ENCODE measurements at regions not wholly inside any gene's neighbourhood (a gene's known extent, or its start where the extent isn't known, plus 50 kb on each side); places are given as distances from the start of the nearest gene placed in this dataset.
"Not testable (repeated sequence)": the region's sequence is repeated elsewhere in the genome, so short reads cannot be mapped to it uniquely, and the experiment has no call there.

- Mint-ChIP-seq H3K9me3 (no peaks in the 10 kb centered on the region), H3K4me1 (ENCODE audit: low read depth) (no peaks in the 10 kb centered on the region), H3K4me3 (no peak overlapping the region), H3K36me3 (ENCODE audit: low read depth) (no peaks in the 10 kb centered on the region), H3K27ac (no peak overlapping the region), H3K27me3 (ENCODE audit: low read depth) (no peaks in the 10 kb centered on the region)
- no peak for DNase-seq (ENCODE audit: low spot score)
Observed at GRCh38 chr2:180553094-180553715, 427.2 kb upstream of the UBE2E3 start.

- Mint-ChIP-seq H3K27me3 (ENCODE audit: low read depth) (no peaks in the 10 kb centered on the region), H3K4me1 (ENCODE audit: low read depth) (no peaks in the 10 kb centered on the region), H3K27ac (no peak overlapping the region), H3K36me3 (ENCODE audit: low read depth) (no peaks in the 10 kb centered on the region), H3K4me3 (no peak overlapping the region), H3K9me3 (no peaks in the 10 kb centered on the region)
- no peak for DNase-seq (ENCODE audit: low spot score)
Observed at GRCh38 chr2:180542511-180542910, 437.9 kb upstream of the UBE2E3 start.

GRCh38 chr2:180540761-180541160 lies 439.6 kb upstream of the UBE2E3 start:
- no peaks in the 10 kb centered on the region for H3K36me3 Mint-ChIP-seq (ENCODE audit: low read depth)
- no peak for DNase-seq (ENCODE audit: low spot score)
- H3K9me3 Mint-ChIP-seq, result no peaks in the 10 kb centered on the region
- no peak overlapping the region for H3K27ac Mint-ChIP-seq
- H3K27me3 Mint-ChIP-seq (ENCODE audit: low read depth), result no peaks in the 10 kb centered on the region
- no peak overlapping the region for H3K4me3 Mint-ChIP-seq
- H3K4me1 Mint-ChIP-seq (ENCODE audit: low read depth), result no peaks in the 10 kb centered on the region

- H3K36me3 Mint-ChIP-seq (ENCODE audit: low read depth), result no peaks in the 10 kb centered on the region
- H3K27ac Mint-ChIP-seq, result no peak overlapping the region
- no peaks in the 10 kb centered on the region for H3K9me3 Mint-ChIP-seq
- no peaks in the 10 kb centered on the region for H3K4me1 Mint-ChIP-seq (ENCODE audit: low read depth)
- no peaks in the 10 kb centered on the region for H3K27me3 Mint-ChIP-seq (ENCODE audit: low read depth)
- DNase-seq (ENCODE audit: low spot score), result no peak
- no peak overlapping the region for H3K4me3 Mint-ChIP-seq
Observed at GRCh38 chr2:180539541-180539940, 440.9 kb upstream of the UBE2E3 start.

GRCh38 chr2:180535289-180535688 lies 445.1 kb upstream of the UBE2E3 start:
- Mint-ChIP-seq H3K27me3 (ENCODE audit: low read depth) (no peaks in the 10 kb centered on the region), H3K4me3 (no peak overlapping the region), H3K4me1 (ENCODE audit: low read depth) (no peaks in the 10 kb centered on the region), H3K36me3 (ENCODE audit: low read depth) (no peaks in the 10 kb centered on the region), H3K9me3 (no peaks in the 10 kb centered on the region), H3K27ac (no peak overlapping the region)
- no peak for DNase-seq (ENCODE audit: low spot score)

- not testable (repeated sequence) for H3K4me1 Mint-ChIP-seq (ENCODE audit: low read depth); H3K9me3 Mint-ChIP-seq; H3K36me3 Mint-ChIP-seq (ENCODE audit: low read depth); H3K27me3 Mint-ChIP-seq (ENCODE audit: low read depth); H3K27ac Mint-ChIP-seq; DNase-seq (ENCODE audit: low spot score); H3K4me3 Mint-ChIP-seq
Observed at GRCh38 chr2:180531787-180532186, 448.6 kb upstream of the UBE2E3 start.

GRCh38 chr2:180524499-180524898 lies 455.9 kb upstream of the UBE2E3 start:
- Mint-ChIP-seq H3K4me1 (ENCODE audit: low read depth) (no peaks in the 10 kb centered on the region), H3K9me3 (no peaks in the 10 kb centered on the region), H3K4me3 (no peak overlapping the region), H3K27me3 (ENCODE audit: low read depth) (no peaks in the 10 kb centered on the region), H3K36me3 (ENCODE audit: low read depth) (no peaks in the 10 kb centered on the region), H3K27ac (no peak overlapping the region)
- no peak for DNase-seq (ENCODE audit: low spot score)

GRCh38 chr2:180523621-180524340 lies 456.6 kb upstream of the UBE2E3 start:
- Mint-ChIP-seq H3K4me3 (no peak overlapping the region), H3K9me3 (no peaks in the 10 kb centered on the region), H3K4me1 (ENCODE audit: low read depth) (no peaks in the 10 kb centered on the region), H3K36me3 (ENCODE audit: low read depth) (no peaks in the 10 kb centered on the region), H3K27me3 (ENCODE audit: low read depth) (no peaks in the 10 kb centered on the region), H3K27ac (no peak overlapping the region)
- no peak for DNase-seq (ENCODE audit: low spot score)

GRCh38 chr2:180520921-180521581 lies 459.4 kb upstream of the UBE2E3 start:
- no peaks in the 10 kb centered on the region for H3K36me3 Mint-ChIP-seq (ENCODE audit: low read depth)
- no peak for DNase-seq (ENCODE audit: low spot score)
- H3K4me3 Mint-ChIP-seq, result no peak overlapping the region
- no peaks in the 10 kb centered on the region for H3K27me3 Mint-ChIP-seq (ENCODE audit: low read depth)
- no peak overlapping the region for H3K27ac Mint-ChIP-seq
- no peaks in the 10 kb centered on the region for H3K4me1 Mint-ChIP-seq (ENCODE audit: low read depth)
- no peaks in the 10 kb centered on the region for H3K9me3 Mint-ChIP-seq

- no peak overlapping the region for H3K4me3 Mint-ChIP-seq
Observed at GRCh38 chr2:180520206-180520605, 460.2 kb upstream of the UBE2E3 start.

GRCh38 chr2:180519276-180519675 lies 461.1 kb upstream of the UBE2E3 start:
- H3K4me1 Mint-ChIP-seq (ENCODE audit: low read depth), result no peaks in the 10 kb centered on the region
- H3K36me3 Mint-ChIP-seq (ENCODE audit: low read depth), result no peaks in the 10 kb centered on the region
- no peak overlapping the region for H3K4me3 Mint-ChIP-seq
- no peak for DNase-seq (ENCODE audit: low spot score)
- no peaks in the 10 kb centered on the region for H3K27me3 Mint-ChIP-seq (ENCODE audit: low read depth)
- H3K27ac Mint-ChIP-seq, result no peak overlapping the region
- no peaks in the 10 kb centered on the region for H3K9me3 Mint-ChIP-seq

More at GRCh38 chr2:180520206-180520605, 460.2 kb upstream of the UBE2E3 start:
- Mint-ChIP-seq H3K27ac (no peak overlapping the region), H3K4me1 (ENCODE audit: low read depth) (no peaks in the 10 kb centered on the region), H3K27me3 (ENCODE audit: low read depth) (no peaks in the 10 kb centered on the region), H3K36me3 (ENCODE audit: low read depth) (no peaks in the 10 kb centered on the region), H3K9me3 (no peaks in the 10 kb centered on the region)
- DNase-seq (ENCODE audit: low spot score), result no peak

- H3K4me3 Mint-ChIP-seq, result no peak overlapping the region
Observed at GRCh38 chr2:180516232-180516631, 464.2 kb upstream of the UBE2E3 start.

GRCh38 chr2:180513389-180513788 lies 467.0 kb upstream of the UBE2E3 start:
- no peaks in the 10 kb centered on the region for H3K9me3 Mint-ChIP-seq
- no peak for DNase-seq (ENCODE audit: low spot score)
- no peaks in the 10 kb centered on the region for H3K27me3 Mint-ChIP-seq (ENCODE audit: low read depth)
- no peak overlapping the region for H3K27ac Mint-ChIP-seq
- H3K36me3 Mint-ChIP-seq (ENCODE audit: low read depth), result no peaks in the 10 kb centered on the region
- no peak overlapping the region for H3K4me3 Mint-ChIP-seq
- no peaks in the 10 kb centered on the region for H3K4me1 Mint-ChIP-seq (ENCODE audit: low read depth)

More at GRCh38 chr2:180516232-180516631, 464.2 kb upstream of the UBE2E3 start:
- no peaks in the 10 kb centered on the region for H3K36me3 Mint-ChIP-seq (ENCODE audit: low read depth)
- DNase-seq (ENCODE audit: low spot score), result no peak
- no peak overlapping the region for H3K27ac Mint-ChIP-seq
- H3K27me3 Mint-ChIP-seq (ENCODE audit: low read depth), result no peaks in the 10 kb centered on the region
- H3K9me3 Mint-ChIP-seq, result no peaks in the 10 kb centered on the region
- H3K4me1 Mint-ChIP-seq (ENCODE audit: low read depth), result no peaks in the 10 kb centered on the region

- H3K4me3 Mint-ChIP-seq, result no peak overlapping the region
- H3K27ac Mint-ChIP-seq, result no peak overlapping the region
- no peak for DNase-seq (ENCODE audit: low spot score)
- H3K4me1 Mint-ChIP-seq (ENCODE audit: low read depth), result no peaks in the 10 kb centered on the region
- H3K36me3 Mint-ChIP-seq (ENCODE audit: low read depth), result no peaks in the 10 kb centered on the region
- no peaks in the 10 kb centered on the region for H3K27me3 Mint-ChIP-seq (ENCODE audit: low read depth)
- H3K9me3 Mint-ChIP-seq, result no peaks in the 10 kb centered on the region
Observed at GRCh38 chr2:180508458-180508857, 471.9 kb upstream of the UBE2E3 start.
